H9 (cell line): ENCODE measurements at regions not wholly inside any gene's neighbourhood (a gene's known extent, or its start where the extent isn't known, plus 50 kb on each side); places are given as distances from the start of the nearest gene placed in this dataset.

Source experiments
- DNase-seq: peaks from one replicate; pipeline ENCODE4 v3.0.0-alpha.2; 2017
- H2AFZ ChIP-seq: one replicate; pipeline ENCODE4 v1.6.1; 2013; ENCODE audit warnings: mild to moderate bottlenecking, low read length, control low read depth, moderate library complexity
- H2AK5ac ChIP-seq: 2 replicates; pipeline ENCODE4 v1.6.1; 2013; ENCODE audit warnings: low read length, control low read depth, mixed read lengths; ENCODE audit not compliant: insufficient read length
- H2BK120ac ChIP-seq: one replicate; pipeline ENCODE4 v1.6.1; 2013; ENCODE audit warnings: low read depth, mild to moderate bottlenecking, low read length, control low read depth, inconsistent platforms; ENCODE audit not compliant: poor library complexity, severe bottlenecking
- H2BK12ac ChIP-seq: 2 replicates; pipeline ENCODE4 v1.6.1; 2013; ENCODE audit warnings: low read length, control low read depth, mixed read lengths, low read depth; ENCODE audit not compliant: insufficient read length
- H2BK15ac ChIP-seq: 2 replicates; pipeline ENCODE4 v1.6.1; 2013; ENCODE audit warnings: low read depth, low read length, control low read depth
- H2BK20ac ChIP-seq: one replicate; pipeline ENCODE4 v1.6.1; 2013; ENCODE audit warnings: low read depth, mild to moderate bottlenecking, low read length, control low read depth, inconsistent platforms; ENCODE audit not compliant: poor library complexity, severe bottlenecking
- H2BK5ac ChIP-seq: 2 replicates; pipeline ENCODE4 v1.6.1; 2013; ENCODE audit warnings: low read length, control low read depth, mixed read lengths; ENCODE audit not compliant: insufficient read length
- H3K14ac ChIP-seq: 2 replicates; pipeline ENCODE4 v1.6.1; 2013; ENCODE audit warnings: low read length, control low read depth; ENCODE audit not compliant: insufficient read depth
- H3K18ac ChIP-seq: 2 replicates; pipeline ENCODE4 v1.6.1; 2013; ENCODE audit warnings: low read depth, mild to moderate bottlenecking, mixed read lengths, low read length, control low read depth; ENCODE audit not compliant: insufficient read length
- H3K23ac ChIP-seq: 2 replicates; pipeline ENCODE4 v1.6.1; 2013; ENCODE audit warnings: low read length, control low read depth, mixed read lengths, low read depth; ENCODE audit not compliant: insufficient read length
- H3K23me2 ChIP-seq: 2 replicates; pipeline ENCODE4 v1.6.1; 2013; ENCODE audit warnings: low read depth, mild to moderate bottlenecking, mixed read lengths, low read length, control low read depth; ENCODE audit not compliant: insufficient read length, poor library complexity, severe bottlenecking
- H3K27ac ChIP-seq: 2 replicates; pipeline ENCODE4 v1.5.1; 2013; ENCODE audit warnings: low read length, control low read depth, mixed read lengths, low read depth; ENCODE audit not compliant: insufficient read length
- H3K27me3 ChIP-seq: 2 replicates; pipeline ENCODE4 v1.6.1; 2013; ENCODE audit warnings: low read length, control low read depth, inconsistent platforms; ENCODE audit not compliant: insufficient read depth
- H3K4ac ChIP-seq: 2 replicates; pipeline ENCODE4 v1.6.1; 2013; ENCODE audit warnings: low read depth, mild to moderate bottlenecking, control low read depth, inconsistent platforms, low read length, moderate library complexity
- H3K4me1 ChIP-seq: 2 replicates; pipeline ENCODE4 v1.6.1; 2013; ENCODE audit warnings: low read length, control low read depth, inconsistent platforms; ENCODE audit not compliant: insufficient read depth
- H3K4me2 ChIP-seq: 2 replicates; pipeline ENCODE4 v1.6.1; 2013; ENCODE audit warnings: low read length, control low read depth, mixed read lengths; ENCODE audit not compliant: insufficient read length, insufficient read depth
- H3K56ac ChIP-seq: 2 replicates; pipeline ENCODE4 v1.6.1; 2013; ENCODE audit warnings: low read depth, mild to moderate bottlenecking, mixed read lengths, low read length, control low read depth; ENCODE audit not compliant: insufficient read length
- H3K79me1 ChIP-seq: 2 replicates; pipeline ENCODE4 v1.6.1; 2013; ENCODE audit warnings: low read depth, mild to moderate bottlenecking, moderate library complexity, low read length, control low read depth, inconsistent platforms; ENCODE audit not compliant: insufficient read depth, poor library complexity, severe bottlenecking
- H3K79me2 ChIP-seq: 2 replicates; pipeline ENCODE4 v1.6.1; 2013; ENCODE audit warnings: low read length, control low read depth, inconsistent platforms; ENCODE audit not compliant: insufficient read depth
- H3K9ac ChIP-seq: 2 replicates; pipeline ENCODE4 v1.6.1; 2013; ENCODE audit warnings: low read length, control low read depth, mixed read lengths; ENCODE audit not compliant: insufficient read length; ENCODE audit errors: extremely low read depth
- H3K9me3 ChIP-seq: one replicate; pipeline ENCODE4 v1.6.1; 2013; ENCODE audit warnings: low read depth, low read length, inconsistent platforms; ENCODE audit not compliant: control insufficient read depth
- H3T11ph ChIP-seq: one replicate; pipeline ENCODE4 v1.6.1; 2013; ENCODE audit warnings: mild to moderate bottlenecking, low read length, control low read depth, inconsistent platforms
- H4K20me1 ChIP-seq: one replicate; pipeline ENCODE4 v1.6.1; 2013; ENCODE audit not compliant: control insufficient read depth, insufficient read length, insufficient read depth
- H4K5ac ChIP-seq: 2 replicates; pipeline ENCODE4 v1.6.1; 2013; ENCODE audit warnings: low read depth, mild to moderate bottlenecking, mixed read lengths, low read length, control low read depth; ENCODE audit not compliant: insufficient read length
- H4K8ac ChIP-seq: replicated peaks from 2 replicates; pipeline ENCODE4 v1.6.1; 2013; ENCODE audit warnings: low read length, control low read depth, mixed read lengths, low read depth; ENCODE audit not compliant: insufficient read length
- H4K91ac ChIP-seq: 2 replicates; pipeline ENCODE4 v1.6.1; 2013; ENCODE audit warnings: low read depth, mild to moderate bottlenecking, moderate library complexity, mixed read lengths, low read length, control low read depth; ENCODE audit not compliant: insufficient read length
- H3K27ac Mint-ChIP-seq, 3 experiments: 2 replicates in 2 of 3; 3 replicates in 1 of 3; pipeline ENCODE4 v1.8.0; 2020 to 2021; ENCODE audit warnings: mixed read lengths in 3 of 3, mild to moderate bottlenecking in 1 of 3, moderate library complexity in 1 of 3
- H3K27me3 Mint-ChIP-seq: 2 replicates; pipeline ENCODE4 v1.8.0; 2021; ENCODE audit warnings: low read depth, mild to moderate bottlenecking, moderate library complexity, mixed read lengths
- H3K36me3 Mint-ChIP-seq, 3 experiments: 2 replicates in 2 of 3; 3 replicates in 1 of 3; pipeline ENCODE4 v1.8.0; 2020 to 2021; ENCODE audit warnings: low read depth in 3 of 3, mixed read lengths in 3 of 3; ENCODE audit not compliant: insufficient read depth in 1 of 3
- H3K4me1 Mint-ChIP-seq, 2 experiments: 2 replicates each; pipeline ENCODE4 v1.8.0; 2020; ENCODE audit warnings: mixed read lengths in 2 of 2
- H3K4me3 Mint-ChIP-seq, 2 experiments: 2 replicates in 1 of 2; 3 replicates in 1 of 2; pipeline ENCODE4 v1.8.0; 2020 to 2021; ENCODE audit warnings: mild to moderate bottlenecking in 2 of 2, mixed read lengths in 2 of 2, moderate library complexity in 1 of 2
- H3K9me3 Mint-ChIP-seq, 2 experiments: 2 replicates in 1 of 2; 3 replicates in 1 of 2; pipeline ENCODE4 v1.8.0; 2020; ENCODE audit warnings: mild to moderate bottlenecking in 2 of 2, mixed read lengths in 2 of 2, moderate library complexity in 1 of 2
- WGBS: extraction: QIAGEN DNeasy Blood & Tissue Kit; methylation state at CpG from one replicate; pipeline ENCODE4 v1.1.7; 2013; ENCODE audit warnings: missing lambda C conversion rate, low lambda C conversion rate, mixed read lengths; ENCODE audit not compliant: insufficient read length; ENCODE audit errors: extremely low coverage; 5-methylcytosine and 5-hydroxymethylcytosine counted together
- TF ChIP-seq, protein P1 (sequence below): fragments of 200-600 bp; sonication (generic); conservative IDR thresholded peaks from 3 replicates; pipeline ENCODE4 v1.8.0; 2021; ENCODE audit warnings: antibody characterized with exemption, mild to moderate bottlenecking

DNA sequence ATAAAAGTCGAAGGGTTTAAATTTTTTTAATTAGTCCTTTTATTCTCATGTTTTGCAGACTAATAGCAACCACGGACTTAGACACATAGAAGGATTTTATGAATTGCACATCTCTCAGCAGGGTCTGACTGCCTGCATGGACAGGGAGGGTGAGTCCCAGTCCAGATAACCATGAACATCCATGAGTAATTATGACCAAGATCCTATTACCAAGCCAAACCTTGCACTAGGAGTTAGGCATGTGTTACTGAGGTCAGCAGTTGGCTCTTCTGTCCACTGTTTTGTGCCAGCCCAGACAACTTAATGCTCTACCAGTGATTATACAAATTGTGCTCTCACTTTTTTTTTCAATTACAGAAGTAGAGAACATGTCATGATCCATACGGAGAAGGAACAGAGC is 211.2 kb downstream of the MAFB start:
- Histone ChIP-seq H3K9ac (no peak overlapping the region), H2BK20ac (no peak overlapping the region), H3K18ac (no peak overlapping the region), H3K56ac (no peak overlapping the region), H3K27ac (no peak overlapping the region), H2BK12ac (no peak overlapping the region), H4K20me1 (no peaks in the 10 kb centered on the region), H4K5ac (no peak overlapping the region), H2AFZ (no peak overlapping the region), H2BK15ac (no peak overlapping the region), H3K79me2 (no peaks in the 10 kb centered on the region), H3K27me3 (no peaks in the 10 kb centered on the region), H3K23me2 (no peaks in the 10 kb centered on the region), H3T11ph (no peak overlapping the region), H4K8ac (no peak overlapping the region), H3K14ac (no peak overlapping the region), H3K4me1 (no peaks in the 10 kb centered on the region), H2BK120ac (no peak overlapping the region), H2BK5ac (no peak overlapping the region), H4K91ac (no peak overlapping the region), H3K9me3 (no peaks in the 10 kb centered on the region), H3K4ac (no peak overlapping the region), H3K79me1 (no peaks in the 10 kb centered on the region), H3K23ac (no peak overlapping the region), H3K4me2 (no peak overlapping the region), H2AK5ac (no peak overlapping the region)
- WGBS = no CpG with 5 or more reads among the region's 3 CpGs
- Mint-ChIP-seq H3K27me3 (no peaks in the 10 kb centered on the region), H3K4me3 (no peak overlapping the region), H3K36me3 (no peaks in the 10 kb centered on the region), H3K9me3 (no peaks in the 10 kb centered on the region; a peak in 1 of 5 replicates), H3K4me1 (peaks cover 0 to 3% of the 10 kb centered on the region in 2 experiments; a peak in 1 of 4 replicates), H3K27ac (no peak overlapping the region)
- DNase-seq = no peak
- TF ChIP-seq, protein P1, sequence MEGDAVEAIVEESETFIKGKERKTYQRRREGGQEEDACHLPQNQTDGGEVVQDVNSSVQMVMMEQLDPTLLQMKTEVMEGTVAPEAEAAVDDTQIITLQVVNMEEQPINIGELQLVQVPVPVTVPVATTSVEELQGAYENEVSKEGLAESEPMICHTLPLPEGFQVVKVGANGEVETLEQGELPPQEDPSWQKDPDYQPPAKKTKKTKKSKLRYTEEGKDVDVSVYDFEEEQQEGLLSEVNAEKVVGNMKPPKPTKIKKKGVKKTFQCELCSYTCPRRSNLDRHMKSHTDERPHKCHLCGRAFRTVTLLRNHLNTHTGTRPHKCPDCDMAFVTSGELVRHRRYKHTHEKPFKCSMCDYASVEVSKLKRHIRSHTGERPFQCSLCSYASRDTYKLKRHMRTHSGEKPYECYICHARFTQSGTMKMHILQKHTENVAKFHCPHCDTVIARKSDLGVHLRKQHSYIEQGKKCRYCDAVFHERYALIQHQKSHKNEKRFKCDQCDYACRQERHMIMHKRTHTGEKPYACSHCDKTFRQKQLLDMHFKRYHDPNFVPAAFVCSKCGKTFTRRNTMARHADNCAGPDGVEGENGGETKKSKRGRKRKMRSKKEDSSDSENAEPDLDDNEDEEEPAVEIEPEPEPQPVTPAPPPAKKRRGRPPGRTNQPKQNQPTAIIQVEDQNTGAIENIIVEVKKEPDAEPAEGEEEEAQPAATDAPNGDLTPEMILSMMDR = no peak
